ENCODE measurements at regions not wholly inside any gene's neighbourhood (a gene's known extent, or its start where the extent isn't known, plus 50 kb on each side); places are given as distances from the start of the nearest gene placed in this dataset.
A peak's percentile ranks its signal among the peaks of the same experiment; 100 is the strongest.

DNA sequence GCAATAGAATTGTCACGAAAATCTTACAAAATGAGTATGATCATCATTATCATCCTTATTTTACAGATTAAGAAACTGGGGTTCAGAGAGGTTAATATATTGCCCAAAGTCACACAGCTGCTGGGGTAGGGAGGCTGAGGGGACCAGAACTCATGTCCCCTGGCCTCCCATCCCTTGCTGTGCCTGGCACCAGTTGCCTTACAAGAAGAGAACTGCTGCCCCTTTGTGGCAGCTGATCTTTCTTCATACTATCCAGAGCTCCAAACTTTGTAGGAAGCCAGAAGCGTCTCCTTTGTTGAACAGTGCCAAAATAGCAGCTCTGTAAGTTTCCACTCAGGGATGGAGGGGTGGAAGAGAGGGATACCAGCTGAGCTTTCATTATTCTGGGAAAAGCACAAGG lies 236.8 kb upstream of the TBC1D5 start:
- TF ChIP-seq, protein P1, sequence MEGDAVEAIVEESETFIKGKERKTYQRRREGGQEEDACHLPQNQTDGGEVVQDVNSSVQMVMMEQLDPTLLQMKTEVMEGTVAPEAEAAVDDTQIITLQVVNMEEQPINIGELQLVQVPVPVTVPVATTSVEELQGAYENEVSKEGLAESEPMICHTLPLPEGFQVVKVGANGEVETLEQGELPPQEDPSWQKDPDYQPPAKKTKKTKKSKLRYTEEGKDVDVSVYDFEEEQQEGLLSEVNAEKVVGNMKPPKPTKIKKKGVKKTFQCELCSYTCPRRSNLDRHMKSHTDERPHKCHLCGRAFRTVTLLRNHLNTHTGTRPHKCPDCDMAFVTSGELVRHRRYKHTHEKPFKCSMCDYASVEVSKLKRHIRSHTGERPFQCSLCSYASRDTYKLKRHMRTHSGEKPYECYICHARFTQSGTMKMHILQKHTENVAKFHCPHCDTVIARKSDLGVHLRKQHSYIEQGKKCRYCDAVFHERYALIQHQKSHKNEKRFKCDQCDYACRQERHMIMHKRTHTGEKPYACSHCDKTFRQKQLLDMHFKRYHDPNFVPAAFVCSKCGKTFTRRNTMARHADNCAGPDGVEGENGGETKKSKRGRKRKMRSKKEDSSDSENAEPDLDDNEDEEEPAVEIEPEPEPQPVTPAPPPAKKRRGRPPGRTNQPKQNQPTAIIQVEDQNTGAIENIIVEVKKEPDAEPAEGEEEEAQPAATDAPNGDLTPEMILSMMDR (IDR thresholded peaks at IDR 0.05; ENCODE audit: control extremely low read depth in 1 of 3, insufficient read depth in 1 of 3, low read depth in 1 of 3, low read length in 3 of 3) = peak in 2 of 3 experiments; percentile 35; a peak in 3 of 4 replicates
- TF ChIP-seq ZNF274 (IDR thresholded peaks at IDR 0.05; ENCODE audit: borderline replicate concordance, extremely low read depth, low read length) = no peak
- TF ChIP-seq TEAD4 (IDR thresholded peaks at IDR 0.05; ENCODE audit: low read depth, low read length) = no peak
- no peak for TF ChIP-seq YY1 (IDR thresholded peaks at IDR 0.05; ENCODE audit: low read depth, low read length)
- TF ChIP-seq CEBPB (IDR thresholded peaks at IDR 0.05; ENCODE audit: low read depth, low read length) = no peak
- no peak for TF ChIP-seq POLR2A (IDR thresholded peaks at IDR 0.05; ENCODE audit: control extremely low read depth in 1 of 2, low read depth in 2 of 2, low read length in 2 of 2)

All from H1 (cell line).